B cell (primary cell): ENCODE measurements at regions not wholly inside any gene's neighbourhood (a gene's known extent, or its start where the extent isn't known, plus 50 kb on each side); places are given as distances from the start of the nearest gene placed in this dataset.

ENCODE experiments used
- ATAC-seq: fragments of 200-7000 bp; cut with Tn5 transposase; one replicate; pipeline ENCODE4 v1.10.0; 2021; ENCODE audit warnings: low read depth, mild to moderate bottlenecking, moderate number of reproducible peaks, moderate library complexity
- CTCF ChIA-PET: fragments of 350-600 bp; sonication (Branson Sonifier 250); formaldehyde crosslinking; loops from one replicate; lab custom pipeline; 2021; ENCODE audit warnings: antibody characterized with exemption, inconsistent platforms; lab: Charles Lee
- POLR2A ChIA-PET: fragments of 350-600 bp; sonication (Branson Sonifier 250); formaldehyde crosslinking; loops from one replicate; lab custom pipeline; 2021; ENCODE audit warnings: antibody characterized with exemption; lab: Charles Lee
- DNase-seq: peaks from one replicate; pipeline ENCODE4 v3.0.0; 2013
- H2AFZ ChIP-seq: 2 replicates; pipeline ENCODE4 v1.6.1; 2012; ENCODE audit warnings: mild to moderate bottlenecking, low read depth, low read length; ENCODE audit not compliant: insufficient read depth, poor library complexity, severe bottlenecking
- H3K27ac ChIP-seq, 2 donors: 1 replicate in 1 of 2; 2 replicates in 1 of 2; pipeline ENCODE4 v1.5.1; 2012 to 2013; ENCODE audit warnings: low read length in 2 of 2, mild to moderate bottlenecking in 2 of 2, moderate library complexity in 1 of 2
- H3K27me3 ChIP-seq, 4 experiments: fragments of 200-600 bp in 1 of 4; sonication (generic) in 1 of 4; replicated peaks in 1 of 4; 1 replicate in 2 of 4; 2 replicates in 2 of 4; pipeline versions ENCODE4 v1.6.1 to v1.7.0; 2013 to 2016; ENCODE audit warnings: low read length in 3 of 4, mild to moderate bottlenecking in 2 of 4, mixed read lengths in 1 of 4, moderate library complexity in 1 of 4; ENCODE audit not compliant: insufficient read depth in 4 of 4, control insufficient read depth in 3 of 4; ENCODE audit errors: control extremely low read depth in 1 of 4
- H3K36me3 ChIP-seq, 2 experiments: replicated peaks in 1 of 2; 1 replicate in 1 of 2; 2 replicates in 1 of 2; pipeline versions ENCODE4 v1.6.1 to v1.7.1; 2013; ENCODE audit warnings: low read length in 1 of 2; ENCODE audit not compliant: insufficient read depth in 2 of 2, control insufficient read depth in 1 of 2; ENCODE audit errors: control extremely low read depth in 1 of 2, extremely low read depth in 1 of 2
- H3K4me1 ChIP-seq, 2 donors: fragments of 200-600 bp in 1 of 2; sonication (generic) in 1 of 2; 1 replicate in 1 of 2; 2 replicates in 1 of 2; pipeline versions ENCODE4 v1.5.1 to v1.6.1; 2013 to 2017; ENCODE audit warnings: low read length in 2 of 2; ENCODE audit not compliant: control insufficient read depth in 2 of 2, insufficient read depth in 2 of 2
- H3K4me2 ChIP-seq: replicated peaks from 2 replicates; pipeline ENCODE3; 2012; ENCODE audit warnings: mild to moderate bottlenecking, low read depth, low read length; ENCODE audit not compliant: poor library complexity, severe bottlenecking
- H3K4me3 ChIP-seq, 5 experiments: fragments of 200-600 bp in 1 of 5; sonication (generic) in 1 of 5; 1 replicate in 3 of 5; 2 replicates in 2 of 5; pipeline versions ENCODE4 v1.5.1 to v1.7.0; 2011 to 2016; ENCODE audit warnings: low read length in 4 of 5, mild to moderate bottlenecking in 4 of 5, low read depth in 2 of 5, control low read depth in 1 of 5, moderate library complexity in 1 of 5; ENCODE audit not compliant: insufficient read depth in 1 of 5; ENCODE audit errors: control extremely low read depth in 1 of 5, extremely low read depth in 1 of 5
- H3K79me2 ChIP-seq: fragments of 200-600 bp; sonication (generic); one replicate; pipeline ENCODE4 v1.6.0; 2016; ENCODE audit warnings: low read length; ENCODE audit not compliant: control insufficient read depth, insufficient read depth
- H3K9ac ChIP-seq: fragments of 200-600 bp; sonication (generic); 2 replicates; pipeline ENCODE4 v1.6.1; 2017; ENCODE audit warnings: mild to moderate bottlenecking, low read length, moderate library complexity
- H3K9me3 ChIP-seq, 3 donors: one replicate each; pipeline versions ENCODE4 v1.6.1 to v1.7.1; 2013; ENCODE audit warnings: low read length in 2 of 3; ENCODE audit not compliant: control insufficient read depth in 2 of 3, insufficient read depth in 1 of 3; ENCODE audit errors: control extremely low read depth in 1 of 3
- H4K20me1 ChIP-seq: 2 replicates; pipeline ENCODE4 v1.6.0; 2012; ENCODE audit warnings: mild to moderate bottlenecking, low read length; ENCODE audit not compliant: insufficient read depth, control insufficient read depth, poor library complexity, severe bottlenecking
- H3K27ac Mint-ChIP-seq: one replicate; pipeline ENCODE4 v1.8.0; 2021; ENCODE audit warnings: mixed read lengths
- H3K27me3 Mint-ChIP-seq: one replicate; pipeline ENCODE4 v1.8.0; 2021; ENCODE audit warnings: mixed read lengths
- H3K4me1 Mint-ChIP-seq: one replicate; pipeline ENCODE4 v1.8.0; 2021; ENCODE audit warnings: mixed read lengths
- H3K4me3 Mint-ChIP-seq: one replicate; pipeline ENCODE4 v1.8.0; 2021; ENCODE audit warnings: mixed read lengths
- H3K9me3 Mint-ChIP-seq: one replicate; pipeline ENCODE4 v1.8.0; 2022; ENCODE audit warnings: mixed read lengths; ENCODE audit not compliant: insufficient read depth
- EZH2 ChIP-seq: IDR thresholded peaks from 2 replicates; pipeline ENCODE4 v1.6.1; 2012; ENCODE audit warnings: borderline replicate concordance, low read depth, mild to moderate bottlenecking, moderate library complexity, low read length; ENCODE audit not compliant: insufficient read depth, poor library complexity, severe bottlenecking
- WGBS: methylation state at CpG from one replicate; pipeline ENCODE4 v1.1.5; 2013; ENCODE audit warnings: missing lambda C conversion rate; ENCODE audit not compliant: insufficient coverage; 5-methylcytosine and 5-hydroxymethylcytosine counted together
- intact Hi-C: fragments of 100-400 bp; cut with micrococcal nuclease; formaldehyde crosslinking; loops from one replicate; pipeline ENCODE4 v1.10.0; 2022
- TF ChIP-seq, protein P1 (sequence below): fragments of 200-600 bp; IDR thresholded peaks from one replicate; pipeline ENCODE4 v1.8.0; 2022; ENCODE audit warnings: antibody characterized with exemption, mild to moderate bottlenecking

DNA sequence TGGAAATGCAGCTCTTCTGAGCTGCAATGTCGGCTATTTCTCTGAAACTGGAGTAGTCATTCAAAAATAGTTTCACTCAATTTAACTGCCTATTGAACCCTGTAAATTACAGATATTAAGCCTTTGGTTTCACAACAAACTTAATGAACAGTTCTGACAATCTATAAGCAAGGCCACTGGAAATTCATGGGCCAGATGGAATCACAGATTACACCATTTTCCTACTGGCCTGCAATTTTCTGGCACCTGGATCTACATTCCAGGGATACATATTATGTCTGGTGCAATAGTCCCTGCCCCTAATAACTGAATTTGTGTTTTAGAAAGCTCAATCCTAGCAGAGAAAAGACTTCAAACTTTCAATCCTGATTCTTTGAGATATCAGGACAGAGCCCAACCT lies 551.7 kb downstream of the RNF144A start:
- ATAC-seq (no peak), DNase-seq (no peak)
- no peak overlapping the region for H2AFZ ChIP-seq
- H3K4me2 ChIP-seq: no peak overlapping the region
- H4K20me1 ChIP-seq: no peaks in the 10 kb centered on the region
- 100% methylated on average over 1 of the region's 1 CpG for WGBS
- H3K9ac ChIP-seq: no peak overlapping the region
- Mint-ChIP-seq H3K4me1 (no peaks in the 10 kb centered on the region), H3K4me3 (no peak overlapping the region), H3K9me3 (no peaks in the 10 kb centered on the region), H3K27me3 (peaks cover 14% of the 10 kb centered on the region), H3K27ac (no peak overlapping the region)
- H3K27me3 ChIP-seq: no peaks in the 10 kb centered on the region
- TF ChIP-seq EZH2: no peak
- TF ChIP-seq, protein P1, sequence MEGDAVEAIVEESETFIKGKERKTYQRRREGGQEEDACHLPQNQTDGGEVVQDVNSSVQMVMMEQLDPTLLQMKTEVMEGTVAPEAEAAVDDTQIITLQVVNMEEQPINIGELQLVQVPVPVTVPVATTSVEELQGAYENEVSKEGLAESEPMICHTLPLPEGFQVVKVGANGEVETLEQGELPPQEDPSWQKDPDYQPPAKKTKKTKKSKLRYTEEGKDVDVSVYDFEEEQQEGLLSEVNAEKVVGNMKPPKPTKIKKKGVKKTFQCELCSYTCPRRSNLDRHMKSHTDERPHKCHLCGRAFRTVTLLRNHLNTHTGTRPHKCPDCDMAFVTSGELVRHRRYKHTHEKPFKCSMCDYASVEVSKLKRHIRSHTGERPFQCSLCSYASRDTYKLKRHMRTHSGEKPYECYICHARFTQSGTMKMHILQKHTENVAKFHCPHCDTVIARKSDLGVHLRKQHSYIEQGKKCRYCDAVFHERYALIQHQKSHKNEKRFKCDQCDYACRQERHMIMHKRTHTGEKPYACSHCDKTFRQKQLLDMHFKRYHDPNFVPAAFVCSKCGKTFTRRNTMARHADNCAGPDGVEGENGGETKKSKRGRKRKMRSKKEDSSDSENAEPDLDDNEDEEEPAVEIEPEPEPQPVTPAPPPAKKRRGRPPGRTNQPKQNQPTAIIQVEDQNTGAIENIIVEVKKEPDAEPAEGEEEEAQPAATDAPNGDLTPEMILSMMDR: no peak
- no peak overlapping the region for H3K27ac ChIP-seq
- ChIA-PET CTCF (no interaction called here), POLR2A (no interaction called here)
- no peaks in the 10 kb centered on the region for H3K4me1 ChIP-seq
- H3K9me3 ChIP-seq: no peaks in the 10 kb centered on the region
- H3K4me3 ChIP-seq: no peak overlapping the region
- H3K36me3 ChIP-seq: no peaks in the 10 kb centered on the region
- H3K79me2 ChIP-seq: no peaks in the 10 kb centered on the region
- intact Hi-C loops: no loop called here

- Histone ChIP-seq H3K27me3 (no peaks in the 10 kb centered on the region), H3K4me3 (no peak overlapping the region), H3K4me1 (no peaks in the 10 kb centered on the region), H3K27ac (no peak overlapping the region), H3K9me3 (no peaks in the 10 kb centered on the region), H4K20me1 (no peaks in the 10 kb centered on the region), H3K9ac (no peak overlapping the region), H3K4me2 (no peak overlapping the region), H3K79me2 (no peaks in the 10 kb centered on the region), H3K36me3 (no peaks in the 10 kb centered on the region), H2AFZ (no peak overlapping the region)
- CTCF ChIA-PET: no interaction called here
- no peak overlapping the region for H3K4me3 Mint-ChIP-seq
- H3K27ac Mint-ChIP-seq: no peak overlapping the region
- no CpG with 5 or more reads among the region's 2 CpGs for WGBS
- DNase-seq (no peak), ATAC-seq (no peak)
- peaks cover 16% of the 10 kb centered on the region for H3K27me3 Mint-ChIP-seq
- intact Hi-C loops: no loop called here
- H3K9me3 Mint-ChIP-seq: no peaks in the 10 kb centered on the region
- no peaks in the 10 kb centered on the region for H3K4me1 Mint-ChIP-seq
- POLR2A ChIA-PET: no interaction called here
- no peak for TF ChIP-seq EZH2
- TF ChIP-seq, protein P1: no peak
These were observed 554.0 kb downstream of the RNF144A start for GRCh38 chr2:7471185-7471584.
